ENCODE measurements at regions not wholly inside any gene's neighbourhood (a gene's known extent, or its start where the extent isn't known, plus 50 kb on each side); places are given as distances from the start of the nearest gene placed in this dataset.

- no peak for TF ChIP-seq SIN3A (IDR thresholded peaks at IDR 0.05; ENCODE audit: low read depth)
- no peak for TF ChIP-seq ZFX (IDR thresholded peaks at IDR 0.05)
- TF ChIP-seq CTCF (IDR thresholded peaks at IDR 0.05 in 2 of 3, conservative IDR thresholded peaks at IDR 0.05 in 1 of 3; ENCODE audit: borderline replicate concordance in 1 of 3, insufficient read depth in 1 of 3, low read depth in 2 of 3, low read length in 2 of 3) = no peak
- TF ChIP-seq SRF (IDR thresholded peaks at IDR 0.05; ENCODE audit: low read depth) = no peak
- no peak for TF ChIP-seq POLR2AphosphoS5 (IDR thresholded peaks at IDR 0.05; ENCODE audit: low read depth, low read length)
Observed at GRCh38 chr13:89832827-89833226, 1514.7 kb upstream of the MIR17HG start.

Data from HCT116 (cell line).